ENCODE measurements at regions not wholly inside any gene's neighbourhood (a gene's known extent, or its start where the extent isn't known, plus 50 kb on each side); places are given as distances from the start of the nearest gene placed in this dataset.

GRCh38 chr7:57820477-57820876, 370.5 kb downstream of the ZNF716 start:
- no peaks in the 10 kb centered on the region for H3K79me2 ChIP-seq (ENCODE audit: insufficient read depth, low read length)
- no peak for TF ChIP-seq CTCF (conservative IDR thresholded peaks at IDR 0.05)
- no peak overlapping the region for H3T11ph ChIP-seq (ENCODE audit: low read length)
- DNase-seq: no peak
- H3K79me1 ChIP-seq (ENCODE audit: insufficient read depth, low read depth, low read length, poor library complexity, severe bottlenecking): no peaks in the 10 kb centered on the region
- H3K23ac ChIP-seq (ENCODE audit: insufficient read length, low read depth, low read length): no peak overlapping the region
- H3K14ac ChIP-seq (ENCODE audit: insufficient read depth, low read length): no peak overlapping the region
- H4K8ac ChIP-seq (replicated peaks; ENCODE audit: insufficient read length, low read depth, low read length): no peak overlapping the region
- no peak overlapping the region for H3K56ac ChIP-seq (ENCODE audit: insufficient read length, low read depth, low read length)
- no peak overlapping the region for H3K4me2 ChIP-seq (ENCODE audit: insufficient read depth, insufficient read length, low read length)
- no peaks in the 10 kb centered on the region for H3K23me2 ChIP-seq (ENCODE audit: insufficient read length, low read depth, low read length, poor library complexity, severe bottlenecking)
- Mint-ChIP-seq H3K36me3 (ENCODE audit: insufficient read depth in 1 of 3, low read depth in 3 of 3) (peaks cover 22 to 32% (median 24%) of the 10 kb centered on the region in 3 experiments), H3K27me3 (ENCODE audit: low read depth) (peaks cover 9% of the 10 kb centered on the region), H3K4me1 (no peaks in the 10 kb centered on the region), H3K4me3 (no peak overlapping the region), H3K27ac (no peak overlapping the region), H3K9me3 (peaks cover 87 to 90% of the 10 kb centered on the region in 2 experiments)
- H2AFZ ChIP-seq (ENCODE audit: low read length): no peak overlapping the region
- no peak overlapping the region for H4K91ac ChIP-seq (ENCODE audit: insufficient read length, low read depth, low read length)
- H2BK5ac ChIP-seq (ENCODE audit: insufficient read length, low read length): no peak overlapping the region
- H2BK20ac ChIP-seq (ENCODE audit: low read depth, low read length, poor library complexity, severe bottlenecking): no peak overlapping the region
- H3K4me1 ChIP-seq (ENCODE audit: insufficient read depth, low read length): no peaks in the 10 kb centered on the region
- WGBS (ENCODE audit: extremely low coverage, insufficient read length, low lambda C conversion rate): no CpG with 5 or more reads among the region's 16 CpGs
- H3K4ac ChIP-seq (ENCODE audit: low read depth, low read length): no peak overlapping the region
- no peaks in the 10 kb centered on the region for H3K27me3 ChIP-seq (ENCODE audit: insufficient read depth, low read length)
- H3K18ac ChIP-seq (ENCODE audit: insufficient read length, low read depth, low read length): no peak overlapping the region
- peaks cover 65% of the 10 kb centered on the region for H3K9me3 ChIP-seq (ENCODE audit: control insufficient read depth, low read depth, low read length)
- no peak overlapping the region for H2BK15ac ChIP-seq (ENCODE audit: low read depth, low read length)
- no peak overlapping the region for H2AK5ac ChIP-seq (ENCODE audit: insufficient read length, low read length)
- H4K5ac ChIP-seq (ENCODE audit: insufficient read length, low read depth, low read length): no peak overlapping the region
- no peak overlapping the region for H2BK12ac ChIP-seq (ENCODE audit: insufficient read length, low read depth, low read length)
- no peaks in the 10 kb centered on the region for H4K20me1 ChIP-seq (ENCODE audit: control insufficient read depth, insufficient read depth, insufficient read length)
- H2BK120ac ChIP-seq (ENCODE audit: low read depth, low read length, poor library complexity, severe bottlenecking): no peak overlapping the region
- no peak overlapping the region for H3K27ac ChIP-seq (ENCODE audit: insufficient read length, low read depth, low read length)
- H3K9ac ChIP-seq (ENCODE audit: extremely low read depth, insufficient read length, low read length): no peak overlapping the region

Data from H9 (cell line).